Adrenal gland (tissue), 9 donors: ENCODE measurements at regions not wholly inside any gene's neighbourhood (a gene's known extent, or its start where the extent isn't known, plus 50 kb on each side); places are given as distances from the start of the nearest gene placed in this dataset.

ENCODE experiments used
- DNase-seq, 7 donors: peaks; one replicate each; pipeline ENCODE4 v3.0.0-alpha.2; 2019 to 2020
- H3K27ac ChIP-seq, 5 donors: fragments of 200-600 bp; sonication (generic) in 4 of 5; 1 replicate in 3 of 5; 2 replicates in 2 of 5; pipeline versions ENCODE4 v1.5.1 to v1.8.0; 2016 to 2020; ENCODE audit warnings: mild to moderate bottlenecking in 1 of 5
- H3K27me3 ChIP-seq: fragments of 200-600 bp; 2 replicates; pipeline ENCODE4 v1.8.0; 2021
- H3K36me3 ChIP-seq, 2 donors: fragments of 200-600 bp; replicated peaks in 1 of 2; 1 replicate in 1 of 2; 2 replicates in 1 of 2; pipeline versions ENCODE4 v1.5.1 to v1.8.0; 2018 to 2022
- H3K4me1 ChIP-seq, 2 donors: fragments of 200-600 bp; replicated peaks in 1 of 2; 1 replicate in 1 of 2; 2 replicates in 1 of 2; pipeline versions ENCODE4 v1.5.1 to v1.8.0; 2018 to 2021
- H3K4me3 ChIP-seq, 4 donors: fragments of 200-600 bp; sonication (generic) in 3 of 4; one replicate each; pipeline ENCODE4 v1.5.1; 2016 to 2018
- H3K9me3 ChIP-seq, 3 donors: fragments of 200-600 bp; sonication (generic) in 1 of 3; replicated peaks in 1 of 3; 1 replicate in 2 of 3; 2 replicates in 1 of 3; pipeline versions ENCODE4 v1.5.1 to v1.8.0; 2016 to 2021
- CTCF ChIP-seq, 6 experiments: fragments of 450-650 bp in 4 of 6; fragments of 200-600 bp in 2 of 6; sonication (generic) in 1 of 6; IDR thresholded peaks; 1 replicate in 5 of 6; 2 replicates in 1 of 6; pipeline versions ENCODE4 v1.5.1 to v1.8.0; 2016 to 2021; ENCODE audit warnings: antibody characterized with exemption in 6 of 6, mild to moderate bottlenecking in 2 of 6, moderate library complexity in 1 of 6
- POLR2A ChIP-seq, 2 donors: fragments of 450-650 bp; IDR thresholded peaks; one replicate each; pipeline ENCODE4 v1.6.1; 2017; ENCODE audit warnings: antibody characterized with exemption in 2 of 2, mild to moderate bottlenecking in 2 of 2, moderate library complexity in 1 of 2
- WGBS, 4 donors: extraction: QIAGEN DNeasy Blood & Tissue Kit in 2 of 4; methylation state at CpG; one replicate each; pipeline versions ENCODE4 v1.1.5 to v1.1.7; 2013 to 2017; 5-methylcytosine and 5-hydroxymethylcytosine counted together
- intact Hi-C, 2 donors: fragments of 100-400 bp; cut with DNase I; formaldehyde crosslinking; loops; one replicate each; pipeline versions ENCODE4 v1.14.1 to v1.15.0; 2022 to 2023
- donor health status: healthy with polysubstance abuse.
- donor health status: Bipolar disorder and iron deficiency.
- donor health status: DM: yes; HTN: yes; CAD: no.
- donor health status: DM: no; HTN: no; CAD: no.
- donor health status: DM: no; HTN: no; CAD: no.

- Histone ChIP-seq H3K27ac (no peak overlapping the region), H3K9me3 (no peaks in the 10 kb centered on the region), H3K36me3 (no peaks in the 10 kb centered on the region), H3K4me1 (no peaks in the 10 kb centered on the region), H3K4me3 (no peak overlapping the region), H3K27me3 (no peaks in the 10 kb centered on the region)
- TF ChIP-seq CTCF (IDR thresholded peaks at IDR 0.05) (no peak), POLR2A (IDR thresholded peaks at IDR 0.05) (no peak)
- intact Hi-C loops = no loop called here
- DNase-seq = no peak
- 82 to 94% (median 91%) methylated on average over 1 of the region's 1 CpG for WGBS, 4 donors
Measured at GRCh38 chr5:32996336-32996735, 285.2 kb downstream of the NPR3 start.

GRCh38 chr5:33008751-33009418 lies 297.8 kb downstream of the NPR3 start:
- no peaks in the 10 kb centered on the region for H3K4me1 ChIP-seq
- no peaks in the 10 kb centered on the region for H3K27me3 ChIP-seq
- H3K27ac ChIP-seq = no peak overlapping the region
- H3K36me3 ChIP-seq = no peaks in the 10 kb centered on the region
- H3K9me3 ChIP-seq = peaks cover 0 to 5% (median 0%) of the 10 kb centered on the region in 3 donors
- WGBS, 4 donors = 78 to 87% (median 83%) methylated on average over 6 of the region's 6 CpGs
- intact Hi-C loops = no loop called here
- DNase-seq = no peak
- TF ChIP-seq POLR2A (IDR thresholded peaks at IDR 0.05) (no peak), CTCF (IDR thresholded peaks at IDR 0.05) (no peak)
- H3K4me3 ChIP-seq = no peak overlapping the region

- no peak overlapping the region for H3K27ac ChIP-seq
- intact Hi-C loops = no loop called here
Measured at GRCh38 chr5:33010846-33011245, 299.7 kb downstream of the NPR3 start.

GRCh38 chr5:33011801-33012200 lies 300.7 kb downstream of the NPR3 start:
- intact Hi-C loops = no loop called here
- Histone ChIP-seq H3K9me3 (peaks cover 0 to 5% (median 0%) of the 10 kb centered on the region in 3 donors), H3K36me3 (no peaks in the 10 kb centered on the region), H3K27me3 (no peaks in the 10 kb centered on the region), H3K27ac (no peak overlapping the region), H3K4me3 (no peak overlapping the region), H3K4me1 (no peaks in the 10 kb centered on the region)
- no peak for DNase-seq
- no peak for TF ChIP-seq POLR2A (IDR thresholded peaks at IDR 0.05)
- no peak for TF ChIP-seq CTCF (IDR thresholded peaks at IDR 0.05)

More at GRCh38 chr5:33010846-33011245, 299.7 kb downstream of the NPR3 start:
- Histone ChIP-seq H3K27me3 (no peaks in the 10 kb centered on the region), H3K9me3 (peaks cover 0 to 5% (median 0%) of the 10 kb centered on the region in 3 donors), H3K36me3 (no peaks in the 10 kb centered on the region), H3K4me3 (no peak overlapping the region), H3K4me1 (no peaks in the 10 kb centered on the region)
- 72 to 88% (median 81%) methylated on average over 1 of the region's 1 CpG for WGBS, 4 donors
- TF ChIP-seq CTCF (IDR thresholded peaks at IDR 0.05) = no peak
- no peak for TF ChIP-seq POLR2A (IDR thresholded peaks at IDR 0.05)
- no peak for DNase-seq
